Naive thymus-derived CD8-positive, alpha-beta T cell (primary cell): ENCODE measurements at regions not wholly inside any gene's neighbourhood (a gene's known extent, or its start where the extent isn't known, plus 50 kb on each side); places are given as distances from the start of the nearest gene placed in this dataset.
"Not testable (repeated sequence)": the region's sequence is repeated elsewhere in the genome, so short reads cannot be mapped to it uniquely, and the experiment has no call there.

ENCODE experiments used
- ATAC-seq, 2 donors: fragments of 150-1000 bp; cut with Tn5 transposase in 1 of 2; sonication (Bioruptor Pico), chemical (Tn5 transposase) in 1 of 2; 1 replicate in 1 of 2; 2 replicates in 1 of 2; pipeline ENCODE4 v1.10.0; 2021; ENCODE audit warnings: mild to moderate bottlenecking in 2 of 2, moderate library complexity in 2 of 2
- POLR2A ChIA-PET: fragments of 350-600 bp; sonication (Branson Sonifier 250); formaldehyde crosslinking; loops from one replicate; lab custom pipeline; 2021; ENCODE audit warnings: antibody characterized with exemption; lab: Charles Lee
- DNase-seq, 10 donors: peaks; one replicate each; pipeline versions ENCODE4 v3.0.0 to v3.0.0-alpha.2; 2020 to 2022
- H3K27ac Mint-ChIP-seq, 10 donors: one replicate each; pipeline ENCODE4 v1.8.0; 2020 to 2022; ENCODE audit warnings: mild to moderate bottlenecking in 10 of 10, mixed read lengths in 10 of 10, moderate library complexity in 4 of 10, inconsistent platforms in 1 of 10
- H3K27me3 Mint-ChIP-seq, 5 donors: one replicate each; pipeline ENCODE4 v1.8.0; 2021 to 2022; ENCODE audit warnings: mixed read lengths in 5 of 5
- H3K36me3 Mint-ChIP-seq, 3 donors: one replicate each; pipeline ENCODE4 v1.8.0; 2020 to 2022; ENCODE audit warnings: mixed read lengths in 3 of 3, mild to moderate bottlenecking in 2 of 3, inconsistent platforms in 1 of 3
- H3K4me1 Mint-ChIP-seq, 4 donors: one replicate each; pipeline ENCODE4 v1.8.0; 2021 to 2022; ENCODE audit warnings: mixed read lengths in 4 of 4
- H3K4me3 Mint-ChIP-seq, 10 donors: one replicate each; pipeline ENCODE4 v1.8.0; 2020 to 2022; ENCODE audit warnings: mild to moderate bottlenecking in 10 of 10, mixed read lengths in 10 of 10, moderate library complexity in 6 of 10, inconsistent platforms in 1 of 10
- H3K9me3 Mint-ChIP-seq, 9 donors: one replicate each; pipeline ENCODE4 v1.8.0; 2020 to 2022; ENCODE audit warnings: mixed read lengths in 9 of 9, mild to moderate bottlenecking in 3 of 9, inconsistent platforms in 1 of 9, moderate library complexity in 1 of 9

- ATAC-seq, result no peak
- H3K4me3 Mint-ChIP-seq, result no peak overlapping the region
- H3K36me3 Mint-ChIP-seq, result no peaks in the 10 kb centered on the region
- H3K27ac Mint-ChIP-seq, result no peak overlapping the region
- POLR2A ChIA-PET, result no interaction called here
- peaks cover 0 to 5% (median 1%) of the 10 kb centered on the region in 4 donors for H3K4me1 Mint-ChIP-seq
- H3K27me3 Mint-ChIP-seq, result no peaks in the 10 kb centered on the region
- no peak for DNase-seq
- H3K9me3 Mint-ChIP-seq, result no peaks in the 10 kb centered on the region
Measured at GRCh38 chr1:222970040-222970439, 155.2 kb downstream of the DISP1 start.

GRCh38 chr1:222970711-222971110, 155.9 kb downstream of the DISP1 start:
- no peak overlapping the region for H3K4me3 Mint-ChIP-seq
- POLR2A ChIA-PET, result no interaction called here
- DNase-seq (no peak), ATAC-seq (no peak)
- H3K9me3 Mint-ChIP-seq, result no peaks in the 10 kb centered on the region
- H3K27ac Mint-ChIP-seq, result no peak overlapping the region
- no peaks in the 10 kb centered on the region for H3K27me3 Mint-ChIP-seq
- peaks cover 0 to 5% (median 1%) of the 10 kb centered on the region in 4 donors for H3K4me1 Mint-ChIP-seq
- no peaks in the 10 kb centered on the region for H3K36me3 Mint-ChIP-seq

GRCh38 chr1:222971146-222971545, 156.3 kb downstream of the DISP1 start:
- no peak for DNase-seq
- Mint-ChIP-seq H3K4me3 (no peak overlapping the region), H3K4me1 (peaks cover 0 to 5% (median 1%) of the 10 kb centered on the region in 4 donors), H3K36me3 (no peaks in the 10 kb centered on the region), H3K27ac (no peak overlapping the region), H3K9me3 (no peaks in the 10 kb centered on the region), H3K27me3 (no peaks in the 10 kb centered on the region)
- POLR2A ChIA-PET, result no interaction called here
- ATAC-seq, result no peak

- POLR2A ChIA-PET, result no interaction called here
- H3K4me1 Mint-ChIP-seq, result peaks cover 0 to 5% (median 1%) of the 10 kb centered on the region in 4 donors
- no peak overlapping the region for H3K27ac Mint-ChIP-seq
- H3K27me3 Mint-ChIP-seq, result no peaks in the 10 kb centered on the region
- H3K36me3 Mint-ChIP-seq, result peaks cover 0 to 4% (median 0%) of the 10 kb centered on the region in 3 donors
- ATAC-seq (no peak), DNase-seq (no peak)
- H3K4me3 Mint-ChIP-seq, result no peak overlapping the region
- H3K9me3 Mint-ChIP-seq, result no peaks in the 10 kb centered on the region
Measured at GRCh38 chr1:222973561-222973960, 158.7 kb downstream of the DISP1 start.

GRCh38 chr1:222974496-222974895, 159.7 kb downstream of the DISP1 start:
- no peak for ATAC-seq
- no peaks in the 10 kb centered on the region for H3K27me3 Mint-ChIP-seq
- H3K9me3 Mint-ChIP-seq, result no peaks in the 10 kb centered on the region
- POLR2A ChIA-PET, result no interaction called here
- H3K27ac Mint-ChIP-seq, result no peak overlapping the region
- DNase-seq, result no peak
- H3K4me1 Mint-ChIP-seq, result peaks cover 0 to 5% (median 1%) of the 10 kb centered on the region in 4 donors
- peaks cover 0 to 4% (median 0%) of the 10 kb centered on the region in 3 donors for H3K36me3 Mint-ChIP-seq
- no peak overlapping the region for H3K4me3 Mint-ChIP-seq

GRCh38 chr1:222975472-222976122, 160.8 kb downstream of the DISP1 start:
- Mint-ChIP-seq H3K36me3 (peaks cover 0 to 8% (median 0%) of the 10 kb centered on the region in 3 donors), H3K4me3 (no peak overlapping the region), H3K4me1 (peaks cover 0 to 5% (median 1%) of the 10 kb centered on the region in 4 donors), H3K9me3 (no peaks in the 10 kb centered on the region), H3K27ac (peak overlapping the region in 1 of 10 donors; percentile 10), H3K27me3 (no peaks in the 10 kb centered on the region)
- POLR2A ChIA-PET, result no interaction called here
- ATAC-seq (no peak), DNase-seq (no peak)

GRCh38 chr1:222976453-222976852, 161.6 kb downstream of the DISP1 start:
- H3K4me3 Mint-ChIP-seq, result no peak overlapping the region
- POLR2A ChIA-PET, result no interaction called here
- ATAC-seq, result no peak

GRCh38 chr1:222977294-222977693, 162.5 kb downstream of the DISP1 start:
- H3K9me3 Mint-ChIP-seq, DNase-seq, H3K4me3 Mint-ChIP-seq, H3K27me3 Mint-ChIP-seq, H3K4me1 Mint-ChIP-seq, H3K27ac Mint-ChIP-seq, POLR2A ChIA-PET, ATAC-seq: not testable (repeated sequence)
- peaks cover 0 to 11% (median 0%) of the 10 kb centered on the region in 3 donors for H3K36me3 Mint-ChIP-seq

More at GRCh38 chr1:222976453-222976852, 161.6 kb downstream of the DISP1 start:
- H3K4me1 Mint-ChIP-seq, result peaks cover 0 to 5% (median 1%) of the 10 kb centered on the region in 4 donors
- H3K36me3 Mint-ChIP-seq, result peaks cover 0 to 10% (median 0%) of the 10 kb centered on the region in 3 donors
- H3K27ac Mint-ChIP-seq, result no peak overlapping the region
- no peak for DNase-seq
- no peaks in the 10 kb centered on the region for H3K27me3 Mint-ChIP-seq
- H3K9me3 Mint-ChIP-seq, result no peaks in the 10 kb centered on the region

GRCh38 chr1:222979561-222979960, 163.5 kb downstream of the TLR5 start:
- DNase-seq (no peak), ATAC-seq (no peak)
- H3K27me3 Mint-ChIP-seq, result no peaks in the 10 kb centered on the region
- peaks cover 0 to 14% (median 2%) of the 10 kb centered on the region in 3 donors for H3K36me3 Mint-ChIP-seq
- peaks cover 0 to under 1% (median 0%) of the 10 kb centered on the region in 4 donors for H3K4me1 Mint-ChIP-seq
- H3K4me3 Mint-ChIP-seq, result no peak overlapping the region
- POLR2A ChIA-PET, result interaction anchor here (0.6 kb wide), 1 partner anchor 514 kb away, joined by 3 read pairs; no protein-coding TSS in a partner anchor
- no peaks in the 10 kb centered on the region for H3K9me3 Mint-ChIP-seq
- H3K27ac Mint-ChIP-seq, result no peak overlapping the region

- no peak overlapping the region for H3K27ac Mint-ChIP-seq
- H3K36me3 Mint-ChIP-seq, result peaks cover 0 to 16% (median 9%) of the 10 kb centered on the region in 3 donors
- ATAC-seq (no peak), DNase-seq (no peak)
- H3K4me1 Mint-ChIP-seq, result peaks cover 4 to 19% (median 8%) of the 10 kb centered on the region in 4 donors
- no peaks in the 10 kb centered on the region for H3K9me3 Mint-ChIP-seq
- H3K27me3 Mint-ChIP-seq, result no peaks in the 10 kb centered on the region
- H3K4me3 Mint-ChIP-seq, result peak overlapping the region in 1 of 10 donors; percentile 25
- POLR2A ChIA-PET, result no interaction called here
Measured at GRCh38 chr1:222987674-222988076, 155.4 kb downstream of the TLR5 start.

- H3K36me3 Mint-ChIP-seq, result peaks cover 0 to 25% (median 12%) of the 10 kb centered on the region in 3 donors
- H3K27me3 Mint-ChIP-seq, result no peaks in the 10 kb centered on the region
- peaks cover 4 to 19% (median 8%) of the 10 kb centered on the region in 4 donors for H3K4me1 Mint-ChIP-seq
- H3K27ac Mint-ChIP-seq, result no peak overlapping the region
- H3K4me3 Mint-ChIP-seq, result no peak overlapping the region
- no peak for DNase-seq
- no peaks in the 10 kb centered on the region for H3K9me3 Mint-ChIP-seq
- no peak for ATAC-seq
- POLR2A ChIA-PET, result no interaction called here
Measured at GRCh38 chr1:222989443-222989842, 153.6 kb downstream of the TLR5 start.

- DNase-seq (no peak), ATAC-seq (no peak)
- H3K9me3 Mint-ChIP-seq, result no peaks in the 10 kb centered on the region
- POLR2A ChIA-PET, result no interaction called here
- H3K27ac Mint-ChIP-seq, result no peak overlapping the region
- peaks cover 0 to 39% (median 19%) of the 10 kb centered on the region in 3 donors for H3K36me3 Mint-ChIP-seq
- no peak overlapping the region for H3K4me3 Mint-ChIP-seq
- H3K27me3 Mint-ChIP-seq, result no peaks in the 10 kb centered on the region
- peaks cover 0 to 15% (median 2%) of the 10 kb centered on the region in 4 donors for H3K4me1 Mint-ChIP-seq
Measured at GRCh38 chr1:222991177-222991576, 151.9 kb downstream of the TLR5 start.

GRCh38 chr1:222991908-222992307, 151.1 kb downstream of the TLR5 start:
- POLR2A ChIA-PET, result no interaction called here
- H3K27me3 Mint-ChIP-seq, result no peaks in the 10 kb centered on the region
- no peak for ATAC-seq
- no peak overlapping the region for H3K27ac Mint-ChIP-seq
- peaks cover 0 to 41% (median 22%) of the 10 kb centered on the region in 3 donors for H3K36me3 Mint-ChIP-seq
- H3K4me1 Mint-ChIP-seq, result peaks cover 0 to 10% (median 0%) of the 10 kb centered on the region in 4 donors
- DNase-seq, result no peak
- H3K9me3 Mint-ChIP-seq, result no peaks in the 10 kb centered on the region
- H3K4me3 Mint-ChIP-seq, result no peak overlapping the region
